ENCODE measurements at regions not wholly inside any gene's neighbourhood (a gene's known extent, or its start where the extent isn't known, plus 50 kb on each side); places are given as distances from the start of the nearest gene placed in this dataset.

- Histone ChIP-seq H3K4me3 (ENCODE audit: control extremely low read depth in 1 of 5, extremely low read depth in 1 of 5, insufficient read depth in 1 of 5, low read depth in 2 of 5, low read length in 4 of 5) (peak overlapping the region in 3 of 5 experiments; percentile 12 to 24 (median 23)), H3K4me1 (ENCODE audit: control insufficient read depth in 2 of 2, insufficient read depth in 2 of 2, low read length in 2 of 2) (peaks cover 49 to 58% of the 10 kb centered on the region in 2 donors), H3K9me3 (ENCODE audit: control extremely low read depth in 1 of 3, control insufficient read depth in 2 of 3, insufficient read depth in 1 of 3, low read length in 2 of 3) (peaks cover 0 to 3% (median 0%) of the 10 kb centered on the region in 3 donors), H2AFZ (ENCODE audit: insufficient read depth, low read depth, low read length, poor library complexity, severe bottlenecking) (no peak overlapping the region), H3K9ac (ENCODE audit: low read length) (peak overlapping the region; percentile 38), H3K27me3 (replicated peaks in 1 of 4; ENCODE audit: control extremely low read depth in 1 of 4, control insufficient read depth in 3 of 4, insufficient read depth in 4 of 4, low read length in 3 of 4) (no peaks in the 10 kb centered on the region), H3K4me2 (replicated peaks; ENCODE audit: low read depth, low read length, poor library complexity, severe bottlenecking) (peak overlapping the region; percentile 78), H3K79me2 (ENCODE audit: control insufficient read depth, insufficient read depth, low read length) (no peaks in the 10 kb centered on the region), H3K36me3 (replicated peaks in 1 of 2; ENCODE audit: control extremely low read depth in 1 of 2, control insufficient read depth in 1 of 2, extremely low read depth in 1 of 2, insufficient read depth in 2 of 2, low read length in 1 of 2) (no peaks in the 10 kb centered on the region), H3K27ac (ENCODE audit: low read length in 2 of 2) (peak overlapping the region; percentile 97), H4K20me1 (ENCODE audit: control insufficient read depth, insufficient read depth, low read length, poor library complexity, severe bottlenecking) (no peaks in the 10 kb centered on the region)
- Mint-ChIP-seq H3K27ac (peak overlapping the region; percentile 94), H3K4me3 (peak overlapping the region; percentile 32), H3K27me3 (no peaks in the 10 kb centered on the region), H3K9me3 (ENCODE audit: insufficient read depth) (no peaks in the 10 kb centered on the region), H3K4me1 (peaks cover 59% of the 10 kb centered on the region)
- POLR2A ChIA-PET = interaction anchor here (0.6 to 3.3 kb wide), 16 partner anchors 10 to 1295 kb away, joined by 3 to 46 read pairs (median 6); partner anchors contain the start of gene RUNX3
- no peak for TF ChIP-seq EZH2 (IDR thresholded peaks at IDR 0.05; ENCODE audit: borderline replicate concordance, insufficient read depth, low read depth, low read length, poor library complexity, severe bottlenecking)
- no peak for TF ChIP-seq CTCF (IDR thresholded peaks at IDR 0.05)
- CTCF ChIA-PET = interaction anchor here (0.9 to 2.7 kb wide), 17 partner anchors 10 to 174 kb away, joined by 3 to 38 read pairs (median 5); partner anchors contain the start of gene RUNX3
- DNase-seq (no peak), ATAC-seq (ENCODE audit: low read depth) (no peak)
- WGBS (ENCODE audit: insufficient coverage) = 83% methylated on average over 5 of the region's 9 CpGs
- intact Hi-C loops (cut with micrococcal nuclease) = loop anchor here (1.0 to 5.0 kb wide), 4 partner anchors 11 to 65 kb away; no protein-coding TSS in a partner anchor
Measured at GRCh38 chr1:25021591-25022215, 91.6 kb upstream of the RUNX3 start.
